Skeletal muscle cell (primary cell): ENCODE measurements at regions not wholly inside any gene's neighbourhood (a gene's known extent, or its start where the extent isn't known, plus 50 kb on each side); places are given as distances from the start of the nearest gene placed in this dataset.
A peak's percentile ranks its signal among the peaks of the same experiment; 100 is the strongest.
"Not testable (repeated sequence)": the region's sequence is repeated elsewhere in the genome, so short reads cannot be mapped to it uniquely, and the experiment has no call there.

ENCODE experiments used
- DNase-seq: peaks from one replicate; pipeline ENCODE4 v3.0.0-alpha.2; 2010; ENCODE audit warnings: low read depth
- H3K4me3 ChIP-seq: 2 replicates; pipeline ENCODE4 v1.5.1; 2011; ENCODE audit warnings: low read depth, mild to moderate bottlenecking, control low read depth, low read length, moderate library complexity

GRCh38 chrX:13397878-13398818 lies 78.3 kb upstream of the ATXN3L start:
- no peak overlapping the region for H3K4me3 ChIP-seq
- peak; percentile 97 for DNase-seq

DNA sequence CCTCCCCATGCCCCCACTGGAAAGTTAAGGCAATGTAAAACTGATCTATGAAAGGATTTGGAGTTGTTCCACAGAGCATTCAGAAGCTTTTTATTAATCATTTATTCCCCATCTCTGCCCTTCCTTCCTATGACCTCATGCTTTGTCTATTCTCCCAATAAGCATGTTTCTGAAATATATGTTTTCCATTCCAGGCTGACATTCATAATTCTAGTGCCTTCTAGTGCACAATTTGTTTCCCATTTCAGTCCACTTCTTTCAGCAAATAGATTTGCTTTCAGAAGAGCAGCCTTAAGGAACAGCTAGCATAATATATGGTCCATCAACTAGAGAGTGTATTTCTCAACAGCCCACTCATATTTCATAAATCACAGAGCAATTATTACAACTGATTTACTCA lies 77.1 kb upstream of the ATXN3L start:
- no peak overlapping the region for H3K4me3 ChIP-seq
- no peak for DNase-seq

DNA sequence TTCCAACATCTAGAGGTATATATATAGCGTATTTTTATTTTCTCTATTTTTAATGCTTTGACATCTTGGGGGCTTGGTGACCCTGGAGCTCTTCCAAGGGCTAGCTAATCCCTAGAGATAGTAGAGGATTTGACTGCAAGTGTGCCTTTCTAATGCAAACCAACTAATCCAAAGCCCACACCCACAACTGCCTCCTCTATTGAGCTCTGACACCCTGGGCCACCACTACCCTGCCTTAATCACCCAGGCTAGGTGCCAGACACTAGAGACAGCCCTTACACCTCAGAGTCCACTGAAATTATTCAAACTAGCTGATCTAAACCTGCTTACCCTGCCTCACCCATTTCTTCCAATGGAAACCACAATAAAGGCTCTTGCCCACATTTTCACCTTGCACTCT lies 69.6 kb upstream of the ATXN3L start:
- no peak overlapping the region for H3K4me3 ChIP-seq
- no peak for DNase-seq

DNA sequence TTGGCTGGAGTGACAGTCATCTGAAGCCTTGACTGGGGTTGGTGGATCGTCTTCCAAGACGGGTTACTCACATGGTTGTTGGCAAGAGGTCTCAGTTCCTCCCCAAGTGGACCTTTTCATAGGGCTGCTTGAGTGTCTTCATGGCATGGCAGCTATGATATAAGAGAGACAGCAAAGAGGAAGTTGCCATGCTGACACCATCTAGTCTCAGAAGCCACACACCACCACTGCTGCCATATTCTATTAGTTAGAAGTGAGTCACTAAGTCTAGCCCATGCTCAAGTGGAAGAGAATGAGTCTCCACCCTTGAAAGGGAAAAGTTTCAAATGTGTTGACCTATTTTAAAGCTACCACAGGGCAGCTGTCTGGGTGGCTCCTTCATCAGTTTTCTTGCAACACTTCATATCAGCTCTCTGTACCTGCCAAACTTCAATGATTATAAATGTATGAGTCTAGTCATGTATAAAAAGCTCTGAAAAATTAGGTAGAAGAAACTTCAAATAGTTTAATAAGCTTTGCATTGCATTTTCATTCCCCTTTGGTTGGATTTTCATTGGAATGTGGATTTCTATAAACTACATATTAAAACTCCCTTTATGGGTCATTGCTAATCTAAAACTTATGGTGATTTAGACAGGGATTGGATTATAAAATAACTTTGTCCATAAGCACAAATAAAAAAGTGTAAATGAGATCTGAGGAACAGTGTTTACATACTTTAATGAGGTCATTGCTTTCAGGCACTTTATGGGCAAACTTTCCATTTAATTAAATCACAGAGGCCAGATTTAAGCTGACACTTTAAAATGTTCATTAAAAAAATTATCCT lies 68.0 kb upstream of the ATXN3L start:
- H3K4me3 ChIP-seq, result no peak overlapping the region
- no peak for DNase-seq

DNA sequence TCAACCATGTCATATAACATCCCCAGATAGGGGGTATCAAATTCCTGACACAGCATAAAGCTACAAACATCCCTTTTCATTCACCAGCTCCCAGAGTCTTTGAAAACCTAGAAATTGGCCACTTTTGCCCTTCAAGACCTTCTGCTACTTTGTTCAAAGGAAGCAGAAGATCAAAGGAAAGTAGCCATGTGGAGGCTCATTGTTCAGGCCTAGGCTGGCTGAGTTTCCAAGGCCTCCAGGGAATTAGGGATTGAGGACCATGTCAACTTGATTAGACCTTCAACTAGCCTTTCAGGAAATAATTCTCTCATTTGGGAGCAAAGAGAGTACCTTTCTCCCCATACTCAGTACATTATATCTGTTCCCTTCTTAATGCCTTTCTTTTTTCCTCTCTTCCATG lies 66.8 kb upstream of the ATXN3L start:
- H3K4me3 ChIP-seq, result no peak overlapping the region
- no peak for DNase-seq

- H3K4me3 ChIP-seq, result no peak overlapping the region
- DNase-seq, result no peak
These were observed 66.2 kb upstream of the ATXN3L start for GRCh38 chrX:13386092-13386491.

DNA sequence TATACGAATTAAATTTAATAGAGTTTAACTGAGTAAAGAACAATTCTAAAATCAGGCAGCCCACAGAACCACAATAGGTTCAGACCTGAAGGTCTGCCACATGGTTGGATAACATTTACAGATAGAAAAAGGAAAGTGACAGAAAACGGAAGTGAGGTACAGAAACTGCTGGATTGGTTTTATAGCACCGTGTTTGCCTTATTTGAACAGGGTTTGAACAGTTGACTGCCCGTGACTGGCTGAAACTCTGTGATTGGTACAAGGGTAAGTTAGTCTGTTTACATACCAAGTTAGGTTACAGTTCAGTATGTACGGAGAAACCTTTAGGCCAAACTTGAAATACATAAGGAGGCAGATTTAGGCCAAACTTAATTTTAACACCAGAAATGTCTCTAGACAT lies 64.1 kb upstream of the ATXN3L start:
- DNase-seq, result no peak
- H3K4me3 ChIP-seq, result no peak overlapping the region

DNA sequence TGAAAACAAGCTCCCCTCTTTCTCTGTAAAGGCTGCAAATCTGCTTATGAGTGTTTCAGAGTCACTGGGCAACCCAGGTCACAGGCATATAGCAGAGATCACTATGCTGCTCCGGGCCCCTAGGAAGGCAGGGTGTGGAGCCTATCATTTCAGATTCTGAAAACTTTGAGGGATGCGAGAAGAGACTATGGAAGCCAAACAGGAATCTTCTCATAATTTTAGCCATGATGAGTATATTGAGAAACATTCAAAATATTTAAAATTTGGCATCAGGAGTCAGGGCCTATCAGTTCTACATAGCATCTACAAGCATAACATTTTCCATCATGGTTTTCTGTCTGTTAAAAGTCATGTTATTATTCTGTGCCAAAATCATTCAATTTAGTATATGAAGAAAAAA lies 61.7 kb upstream of the ATXN3L start:
- no peak overlapping the region for H3K4me3 ChIP-seq
- DNase-seq, result no peak

DNA sequence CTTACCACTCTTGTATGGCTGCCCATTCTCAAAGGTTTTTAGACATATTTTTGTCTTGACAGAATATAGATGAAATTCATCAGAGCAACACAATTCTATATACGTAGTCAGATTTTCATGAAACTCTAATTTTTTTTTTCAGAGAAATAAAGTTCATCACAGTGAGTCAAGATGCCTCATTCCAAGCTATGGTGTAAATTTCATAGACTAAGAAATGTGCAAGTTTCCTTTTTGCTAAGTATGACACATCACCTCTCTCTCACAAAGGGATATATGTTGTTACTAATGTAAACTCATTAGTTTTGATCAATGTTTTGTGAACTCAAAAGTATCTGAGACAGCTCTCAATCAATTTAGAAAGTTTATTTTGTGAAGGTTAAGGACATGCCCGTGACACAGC lies 60.4 kb upstream of the ATXN3L start:
- no peak overlapping the region for H3K4me3 ChIP-seq
- DNase-seq, result no peak

GRCh38 chrX:13378562-13379518 lies 59.0 kb upstream of the ATXN3L start:
- not testable (repeated sequence) for DNase-seq, H3K4me3 ChIP-seq

GRCh38 chrX:13377550-13377934 lies 57.7 kb upstream of the ATXN3L start:
- peak; percentile 82 for DNase-seq
- no peak overlapping the region for H3K4me3 ChIP-seq

DNA sequence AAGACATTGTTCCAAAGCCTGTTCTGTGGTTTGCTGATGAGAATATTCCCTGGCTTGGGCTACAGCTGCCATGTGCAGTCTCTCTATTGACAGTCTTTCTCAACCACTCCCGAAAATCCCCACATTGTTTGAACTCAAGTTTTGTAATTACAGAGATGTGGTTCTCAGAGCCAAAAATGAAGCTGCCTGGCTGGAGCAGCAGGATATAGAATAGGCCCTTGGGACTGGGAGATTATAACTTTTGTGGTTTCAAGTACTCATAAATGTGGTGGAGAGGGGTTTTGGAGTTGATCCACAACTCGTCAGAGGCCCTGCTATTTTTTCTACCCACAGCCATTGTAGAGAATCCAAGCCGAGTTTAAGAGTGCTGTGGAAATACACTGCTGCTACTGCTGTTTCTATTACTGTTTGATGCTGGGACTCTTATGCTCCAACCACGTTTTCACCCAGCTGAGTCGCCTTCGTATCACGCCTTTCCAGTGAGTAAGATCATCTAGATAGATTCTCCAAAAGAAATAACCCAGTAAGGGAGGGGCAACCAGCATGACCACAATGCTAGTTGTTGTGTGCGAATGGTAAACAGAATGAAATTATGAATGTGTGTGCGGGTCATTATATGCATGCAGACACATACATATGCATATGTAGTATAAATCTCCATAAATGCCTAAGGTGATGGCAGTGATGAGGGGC lies 57.1 kb upstream of the ATXN3L start:
- DNase-seq, result peak; percentile 96

GRCh38 chrX:13375596-13375995 lies 55.7 kb upstream of the ATXN3L start:
- not testable (repeated sequence) for H3K4me3 ChIP-seq, DNase-seq

More for the DNA sequence above, 57.1 kb upstream of the ATXN3L start:
- no peak overlapping the region for H3K4me3 ChIP-seq

DNA sequence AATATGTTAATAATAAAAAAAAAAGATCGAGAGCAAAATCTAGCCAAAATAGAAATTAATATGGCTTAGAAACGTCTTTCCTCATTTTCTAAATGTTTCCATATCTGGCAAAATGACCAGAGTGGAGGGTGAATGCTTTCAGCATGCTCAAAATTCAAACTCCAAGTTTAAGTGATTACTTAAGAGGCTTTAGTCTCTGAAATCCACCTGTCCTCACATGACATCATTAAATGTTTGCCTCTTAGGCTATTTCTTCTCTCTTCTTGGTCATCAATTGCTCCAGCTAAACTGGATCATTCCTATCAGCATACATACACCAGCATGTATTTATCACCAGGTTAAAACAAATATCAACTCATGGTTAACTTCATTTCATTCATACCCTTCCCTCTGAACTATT lies 54.5 kb upstream of the ATXN3L start:
- no peak overlapping the region for H3K4me3 ChIP-seq
- DNase-seq, result no peak

DNA sequence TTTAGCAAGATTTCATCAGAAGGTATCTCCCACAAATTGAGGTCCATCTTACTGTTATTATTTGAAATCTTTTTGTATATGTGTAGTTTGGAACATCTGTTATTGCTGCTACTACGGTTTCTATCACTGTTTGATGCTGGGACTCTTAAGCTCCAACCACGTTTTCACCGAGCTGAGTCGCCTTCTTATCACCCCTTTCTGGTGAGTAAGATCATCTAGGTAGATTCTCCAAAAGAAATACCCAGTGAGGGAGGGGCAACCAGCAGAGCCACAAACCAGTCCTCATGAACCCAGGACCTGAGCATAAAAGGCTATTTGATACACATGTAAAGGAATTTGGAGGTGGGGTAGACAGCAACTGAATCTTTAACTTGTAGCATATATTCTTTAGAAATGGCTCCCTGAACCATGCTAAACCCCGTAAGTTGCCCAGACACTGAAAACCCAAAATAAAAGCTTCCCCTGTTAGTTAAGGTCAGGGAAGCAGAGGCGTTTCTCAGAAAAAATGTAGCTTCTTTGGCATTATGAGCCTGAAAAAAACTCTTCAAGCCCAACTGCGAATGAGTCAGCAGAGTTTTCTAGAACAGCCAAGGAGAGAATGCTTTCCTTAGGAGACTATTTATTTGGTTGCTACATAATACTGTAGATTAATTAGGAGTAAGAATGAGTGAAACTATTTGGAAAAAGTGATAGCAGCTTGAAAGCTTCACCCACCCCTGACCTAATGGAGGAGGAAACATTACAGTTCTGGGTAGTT lies 53.8 kb upstream of the ATXN3L start:
- H3K4me3 ChIP-seq, result no peak overlapping the region
- no peak for DNase-seq

GRCh38 chrX:13373027-13373426 lies 53.2 kb upstream of the ATXN3L start:
- DNase-seq, result no peak
- H3K4me3 ChIP-seq, result no peak overlapping the region

DNA sequence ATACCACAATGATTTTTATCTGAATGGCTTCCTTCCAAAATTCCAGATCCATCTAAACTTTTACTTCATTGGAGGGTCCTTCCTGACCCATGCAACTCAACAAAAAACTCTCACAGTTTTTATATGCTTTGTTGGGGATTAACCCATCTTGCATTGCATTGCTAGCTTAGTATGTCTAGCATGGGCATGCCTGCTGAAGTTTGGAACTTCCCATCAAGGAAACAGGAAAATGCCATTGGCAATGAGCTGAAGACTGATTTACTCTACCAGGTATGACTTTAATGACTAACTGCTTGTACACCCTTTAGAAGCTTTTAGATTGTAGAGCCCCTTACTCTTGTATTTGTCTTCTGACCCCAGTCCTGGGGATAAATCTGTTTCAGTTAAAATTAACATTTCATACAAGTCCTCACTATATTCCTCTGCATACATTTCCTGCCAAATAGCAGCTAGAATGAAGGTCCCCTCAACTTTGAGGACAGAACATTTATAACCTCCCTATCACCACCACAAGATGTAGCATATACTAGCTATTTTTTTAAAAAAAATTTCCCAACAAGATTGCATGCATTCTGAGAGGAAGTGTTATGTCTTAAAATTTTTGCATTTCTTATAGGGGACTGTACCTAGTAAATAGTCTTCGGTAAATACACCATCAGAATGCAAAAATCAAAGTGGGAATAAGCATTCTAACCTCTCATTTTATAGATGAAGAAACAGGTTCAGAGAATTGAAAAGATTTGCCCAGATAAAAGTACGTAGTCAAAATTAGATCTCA lies 52.5 kb upstream of the ATXN3L start:
- H3K4me3 ChIP-seq, result no peak overlapping the region
- DNase-seq, result no peak

DNA sequence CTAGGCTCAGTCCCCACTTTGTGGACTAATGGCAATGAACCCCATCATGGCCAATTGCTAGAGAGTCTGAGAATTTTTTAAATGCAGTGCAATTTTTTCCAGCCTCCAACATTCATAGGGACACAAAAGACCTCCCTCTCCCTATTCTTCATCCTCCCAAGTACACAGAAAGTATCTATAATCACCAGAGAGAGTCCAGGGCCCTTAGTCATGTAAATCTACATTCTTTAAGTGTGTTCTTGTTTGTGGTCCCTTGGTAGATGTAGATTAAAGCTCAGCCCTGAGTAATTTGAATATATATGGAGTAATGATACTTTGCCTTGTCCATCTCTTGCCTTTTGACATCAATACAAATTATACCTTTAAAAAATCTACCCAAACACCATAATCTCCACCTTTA lies 51.3 kb upstream of the ATXN3L start:
- DNase-seq, result no peak
- no peak overlapping the region for H3K4me3 ChIP-seq
